DMS153 treated with DMSO at 0.1 percent for 48 hours (cell line): ENCODE measurements at regions not wholly inside any gene's neighbourhood (a gene's known extent, or its start where the extent isn't known, plus 50 kb on each side); places are given as distances from the start of the nearest gene placed in this dataset.

ENCODE experiments used
- DNase-seq: peaks from one replicate; lab custom pipeline; 2025; ENCODE audit not compliant: unreplicated experiment; lab: John Stamatoyannopoulos, UW

DNA sequence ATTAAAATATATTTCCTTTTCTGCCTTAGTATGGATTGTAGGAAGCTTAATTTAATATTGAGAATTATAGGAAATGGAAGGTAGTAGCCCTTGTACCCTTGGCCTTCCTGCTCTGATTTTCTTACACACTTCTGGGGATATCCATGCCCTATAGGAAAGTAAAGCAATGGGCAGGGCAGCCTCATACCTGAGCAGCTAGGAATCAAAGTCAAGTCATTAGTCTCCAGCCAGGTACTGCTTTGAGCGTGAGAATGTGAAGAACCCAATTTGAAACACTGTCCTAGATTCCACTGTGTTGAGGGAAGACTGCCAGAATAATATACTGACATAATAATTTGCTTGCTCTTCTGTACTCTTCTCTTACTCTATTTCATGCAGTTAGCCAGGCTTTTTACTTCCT is 51.0 kb upstream of the L3MBTL3 start:
- no peak for DNase-seq

DNA sequence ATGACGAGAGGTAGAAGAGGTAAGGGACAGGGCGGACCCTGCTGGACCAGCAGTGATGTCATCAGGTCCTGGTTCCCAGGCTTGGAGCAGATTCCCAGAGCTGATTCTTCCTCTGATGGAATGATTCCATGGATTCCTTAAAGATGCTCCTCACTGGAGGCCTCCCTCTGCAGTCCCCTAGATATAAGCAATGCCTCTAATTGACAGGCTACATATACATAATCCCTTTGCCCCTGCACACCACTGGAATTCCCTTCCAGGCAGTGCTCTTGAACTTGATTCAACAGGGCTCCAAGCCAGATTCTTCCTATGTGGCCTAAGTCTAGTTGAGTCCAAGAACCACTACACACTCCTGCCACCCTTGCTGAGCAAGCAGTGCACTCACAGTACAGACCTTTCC is 52.3 kb upstream of the L3MBTL3 start:
- DNase-seq = no peak

GRCh38 chr6:129965096-129965495 is 53.3 kb upstream of the L3MBTL3 start:
- DNase-seq = no peak

DNA sequence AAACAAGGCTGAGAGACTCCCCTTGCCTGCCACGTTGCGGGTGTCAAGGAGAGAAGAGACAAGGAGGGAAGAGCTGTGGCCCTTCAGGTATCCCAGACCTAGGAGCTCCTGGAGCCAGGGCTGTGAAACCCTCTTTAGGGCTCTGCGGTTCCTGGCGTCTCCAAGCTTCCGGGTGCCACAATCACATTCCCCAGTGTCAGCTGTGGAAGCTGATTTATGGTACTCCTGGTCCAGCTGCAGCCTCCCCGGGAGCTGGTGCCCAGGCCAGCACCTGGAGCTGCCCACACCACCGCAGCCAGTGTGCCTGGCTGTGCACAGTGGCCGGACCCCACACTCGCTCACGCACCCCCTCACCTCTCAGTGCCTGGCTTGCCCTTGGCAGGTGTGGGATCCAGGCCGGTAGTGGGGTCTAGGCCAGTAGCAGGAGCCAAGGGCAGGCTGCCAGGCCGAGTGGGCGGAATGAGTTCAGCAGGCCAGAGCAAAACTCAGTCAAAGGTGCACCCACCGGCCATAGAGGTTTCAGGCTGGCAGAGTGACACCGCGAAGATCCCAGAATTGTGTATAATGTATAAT is 58.9 kb upstream of the L3MBTL3 start:
- DNase-seq = no peak

DNA sequence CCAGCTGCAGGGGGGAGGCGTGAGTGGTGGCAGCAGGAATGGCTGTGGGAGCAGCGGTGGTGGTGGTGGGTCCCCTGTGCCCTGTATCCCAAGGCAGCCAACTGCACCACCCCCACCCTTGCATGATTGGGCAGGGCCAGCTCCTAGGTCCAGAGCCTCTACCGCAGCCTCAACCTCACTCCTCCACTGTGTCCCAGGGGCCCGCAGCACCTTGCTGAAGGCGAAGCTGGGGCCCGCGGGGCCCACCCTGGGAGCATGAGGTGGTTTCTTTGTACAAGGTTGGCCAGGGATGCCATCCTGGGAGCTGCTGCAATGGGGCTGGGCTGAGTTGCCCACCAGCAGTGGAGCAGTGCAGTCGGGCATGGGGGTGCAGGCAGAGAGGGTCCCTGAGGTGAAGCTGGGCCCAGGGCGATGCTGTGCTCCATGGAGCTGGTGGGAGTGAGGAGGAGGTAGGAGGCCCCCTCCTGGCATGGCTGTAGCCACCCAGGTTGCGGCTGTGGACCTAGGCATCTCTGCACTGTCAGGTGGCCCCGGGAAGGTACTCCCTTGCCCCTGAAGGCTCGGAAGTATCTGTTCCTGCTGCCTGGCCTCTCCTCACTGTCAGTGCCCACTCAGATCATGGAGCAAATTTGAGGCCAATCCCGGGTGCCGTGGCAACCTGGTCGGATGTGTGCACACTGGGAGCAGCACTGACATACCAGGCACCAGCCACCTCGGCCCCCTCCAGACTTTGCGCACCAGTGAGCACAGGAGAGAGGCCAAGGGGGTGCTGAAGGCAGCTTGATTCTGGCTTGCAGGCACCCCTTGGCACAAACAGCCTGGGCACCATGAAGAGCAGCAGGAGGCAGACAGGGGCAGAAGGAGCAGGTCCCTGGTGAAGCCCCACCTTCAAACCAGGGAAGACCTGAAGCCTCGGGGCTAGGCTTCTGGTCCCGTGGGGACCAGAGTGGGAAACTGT is 60.2 kb upstream of the L3MBTL3 start:
- DNase-seq = no peak

- no peak for DNase-seq
These were observed 62.8 kb upstream of the L3MBTL3 start for GRCh38 chr6:129955584-129955983.

- no peak for DNase-seq
These were observed 63.5 kb upstream of the L3MBTL3 start for GRCh38 chr6:129954749-129955431.

GRCh38 chr6:129947797-129948196 is 70.6 kb upstream of the L3MBTL3 start:
- DNase-seq = no peak

DNA sequence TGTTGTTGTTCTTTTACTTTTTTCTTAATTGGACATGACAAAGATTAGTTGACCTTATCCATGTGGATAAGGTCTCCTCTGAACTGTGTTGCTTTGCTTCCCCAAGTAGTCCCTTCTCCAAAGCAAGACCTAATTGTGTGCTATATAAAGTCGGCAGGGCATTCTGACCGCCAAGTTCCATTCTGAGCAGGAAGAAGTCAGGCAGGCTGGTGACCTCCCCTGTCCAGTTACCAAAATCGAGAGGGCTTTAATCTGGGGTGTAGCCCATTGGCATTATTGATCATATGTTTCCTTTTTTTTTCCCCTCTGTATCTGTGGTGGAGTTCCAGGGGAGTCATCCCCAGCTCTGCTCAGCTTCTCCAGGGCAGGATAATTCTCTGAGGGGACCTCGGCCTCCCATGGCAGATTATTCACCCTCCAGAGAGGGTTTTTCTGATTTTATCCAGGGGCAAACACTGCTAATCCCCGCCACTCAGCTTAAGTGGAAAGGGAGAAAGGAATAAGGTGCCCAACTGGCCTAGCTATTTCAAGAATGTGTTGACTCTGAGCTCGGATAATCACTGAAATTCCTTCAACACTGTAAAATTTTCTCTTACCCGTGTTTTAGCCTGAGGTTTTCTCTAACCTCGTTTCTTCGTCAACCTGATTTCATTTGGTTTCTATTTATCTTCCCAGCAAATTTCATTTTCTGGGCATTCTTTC is 71.8 kb upstream of the L3MBTL3 start:
- DNase-seq = no peak

GRCh38 chr6:129943637-129944271 is 74.6 kb upstream of the L3MBTL3 start:
- DNase-seq = no peak

- DNase-seq = no peak
These were observed 77.8 kb upstream of the L3MBTL3 start for GRCh38 chr6:129940454-129941195.

DNA sequence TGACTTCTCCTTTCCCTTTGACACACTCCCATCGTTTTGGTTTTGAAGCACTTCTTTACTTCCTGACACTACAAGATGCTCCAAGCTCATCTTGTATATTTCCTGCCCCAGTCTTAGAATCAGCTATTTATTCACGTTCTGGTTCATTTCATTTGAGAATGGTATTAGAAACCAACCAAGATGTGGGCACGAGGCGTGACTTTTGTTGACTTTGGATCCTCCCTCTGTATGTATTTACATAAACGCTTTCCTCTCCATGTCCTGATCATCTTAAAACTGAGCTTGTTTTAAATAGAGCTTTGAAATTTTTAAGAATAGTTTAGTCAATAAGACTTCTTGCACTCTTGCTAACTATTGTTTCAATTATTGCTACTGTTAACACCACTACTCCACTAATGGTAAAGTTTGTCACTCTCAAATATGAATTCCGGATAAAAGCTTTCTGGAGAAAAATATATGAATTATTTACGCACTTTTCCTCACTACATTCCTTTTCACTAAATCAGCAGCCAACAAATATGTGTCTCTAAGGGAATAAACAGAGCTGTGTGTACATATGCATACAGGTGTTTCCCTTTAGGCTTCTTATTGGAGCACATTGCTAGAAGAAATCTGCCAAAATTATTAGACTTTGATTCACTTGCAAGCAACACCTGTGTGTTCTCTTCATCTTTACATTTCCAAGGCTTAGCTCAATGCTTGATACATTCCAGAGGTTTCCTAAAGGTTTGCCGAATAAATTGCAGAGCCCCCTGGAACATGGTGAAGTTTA is 77.3 kb upstream of the TMEM244 start:
- no peak for DNase-seq

GRCh38 chr6:129936329-129937165 is 75.4 kb upstream of the TMEM244 start:
- DNase-seq = peak; percentile 3

DNA sequence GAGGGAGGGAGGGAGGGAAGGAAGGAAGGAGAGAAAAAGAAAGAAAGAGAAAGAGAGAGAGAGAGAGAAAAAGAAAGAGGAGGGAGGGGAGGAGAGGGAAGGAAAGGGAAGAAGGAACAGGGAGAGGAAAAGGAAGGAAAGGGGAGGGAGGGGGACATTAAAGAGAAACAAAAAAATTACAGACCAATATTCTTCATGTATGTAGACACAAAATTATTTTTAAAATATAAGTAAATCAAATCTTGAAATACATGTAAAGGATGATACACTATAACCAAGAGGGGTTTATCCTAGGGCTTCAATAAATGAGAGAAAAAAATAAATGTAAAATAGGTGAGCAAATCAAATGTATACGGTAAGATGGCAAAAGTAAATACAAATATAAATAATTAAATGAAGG is 71.2 kb upstream of the TMEM244 start:
- DNase-seq = no peak

DNA sequence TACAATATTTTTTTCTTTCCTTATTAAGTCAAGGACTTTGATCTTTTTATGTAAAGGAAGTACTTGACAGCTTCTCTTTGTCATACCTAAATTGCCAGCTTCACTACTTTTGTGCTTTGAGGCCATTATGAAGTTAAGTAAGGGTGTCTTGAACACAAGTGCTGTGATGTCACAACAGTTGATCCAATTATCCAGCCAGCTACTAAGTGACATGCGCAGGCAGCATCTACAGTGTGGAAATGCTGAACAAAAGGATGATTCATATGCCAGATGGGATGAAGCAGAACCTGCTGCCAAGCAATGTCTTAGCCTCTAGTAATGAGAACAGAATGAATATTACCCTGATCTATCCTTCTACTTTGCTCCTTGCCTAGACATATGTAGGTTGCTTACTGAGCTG is 68.3 kb upstream of the TMEM244 start:
- no peak for DNase-seq

GRCh38 chr6:129923530-129924250 is 62.6 kb upstream of the TMEM244 start:
- DNase-seq = no peak

GRCh38 chr6:129921169-129921817 is 60.2 kb upstream of the TMEM244 start:
- no peak for DNase-seq
